Vagina (tissue), 2 donors: ENCODE measurements at regions not wholly inside any gene's neighbourhood (a gene's known extent, or its start where the extent isn't known, plus 50 kb on each side); places are given as distances from the start of the nearest gene placed in this dataset.

Experiments
- DNase-seq, 2 donors: peaks; one replicate each; pipeline ENCODE4 v3.0.0-alpha.2; 2017; ENCODE audit errors: extremely low spot score in 2 of 2
- H3K27ac ChIP-seq: fragments of 200-600 bp; sonication (generic); one replicate; pipeline ENCODE4 v1.5.1; 2019
- H3K27me3 ChIP-seq: fragments of 200-600 bp; sonication (generic); one replicate; pipeline ENCODE4 v1.5.1; 2019
- H3K36me3 ChIP-seq, 2 donors: fragments of 200-600 bp; sonication (generic); one replicate each; pipeline ENCODE4 v1.5.1; 2017 to 2019
- H3K4me1 ChIP-seq: fragments of 200-600 bp; sonication (generic); one replicate; pipeline ENCODE4 v1.5.1; 2019
- H3K4me3 ChIP-seq, 2 donors: fragments of 200-600 bp; sonication (generic); 1 replicate in 1 of 2; 2 replicates in 1 of 2; pipeline ENCODE4 v1.5.1; 2016 to 2019
- H3K9me3 ChIP-seq: fragments of 200-600 bp; sonication (generic); one replicate; pipeline ENCODE4 v1.5.1; 2019
- CTCF ChIP-seq, 3 experiments: fragments of 450-650 bp in 2 of 3; fragments of 200-600 bp in 1 of 3; sonication (generic) in 1 of 3; IDR thresholded peaks; one replicate each; pipeline ENCODE4 v1.5.1; 2017 to 2019; ENCODE audit warnings: antibody characterized with exemption in 3 of 3, mild to moderate bottlenecking in 2 of 3, moderate library complexity in 2 of 3
- POLR2A ChIP-seq, 2 donors: fragments of 450-650 bp; IDR thresholded peaks; one replicate each; pipeline ENCODE4 v1.6.1; 2017; ENCODE audit warnings: antibody characterized with exemption in 2 of 2, mild to moderate bottlenecking in 2 of 2, moderate library complexity in 2 of 2
- POLR2AphosphoS5 ChIP-seq, 2 donors: sonication (generic); formaldehyde crosslinking; IDR thresholded peaks; one replicate each; pipeline ENCODE4 v1.9.0; 2017; ENCODE audit warnings: antibody characterized with exemption in 2 of 2, mild to moderate bottlenecking in 2 of 2, low read depth in 1 of 2; ENCODE audit not compliant: insufficient read depth in 1 of 2
- intact Hi-C: fragments of 100-400 bp; cut with DNase I; formaldehyde crosslinking; loops from one replicate; pipeline ENCODE4 v1.15.1; 2023

- no peaks in the 10 kb centered on the region for H3K4me1 ChIP-seq
- intact Hi-C loops: no loop called here
- H3K9me3 ChIP-seq: no peaks in the 10 kb centered on the region
- H3K4me3 ChIP-seq: no peak overlapping the region
- H3K36me3 ChIP-seq: no peaks in the 10 kb centered on the region
- H3K27me3 ChIP-seq: no peaks in the 10 kb centered on the region
- no peak for TF ChIP-seq POLR2AphosphoS5 (IDR thresholded peaks at IDR 0.05; ENCODE audit: insufficient read depth in 1 of 2, low read depth in 1 of 2)
- no peak for TF ChIP-seq POLR2A (IDR thresholded peaks at IDR 0.05)
- no peak for TF ChIP-seq CTCF (IDR thresholded peaks at IDR 0.05)
- no peak for DNase-seq
- no peak overlapping the region for H3K27ac ChIP-seq
Measured at GRCh38 chr10:78267598-78267997, 233.9 kb downstream of the RPS24 start.

- Histone ChIP-seq H3K9me3 (no peaks in the 10 kb centered on the region), H3K36me3 (no peaks in the 10 kb centered on the region), H3K4me1 (no peaks in the 10 kb centered on the region), H3K27me3 (no peaks in the 10 kb centered on the region), H3K27ac (no peak overlapping the region), H3K4me3 (no peak overlapping the region)
- intact Hi-C loops: no loop called here
- TF ChIP-seq POLR2A (IDR thresholded peaks at IDR 0.05): no peak
- TF ChIP-seq CTCF (IDR thresholded peaks at IDR 0.05): no peak
- no peak for TF ChIP-seq POLR2AphosphoS5 (IDR thresholded peaks at IDR 0.05; ENCODE audit: insufficient read depth in 1 of 2, low read depth in 1 of 2)
- DNase-seq: no peak
Measured at GRCh38 chr10:78269060-78269459, 235.4 kb downstream of the RPS24 start.

- H3K36me3 ChIP-seq: no peaks in the 10 kb centered on the region
- no peaks in the 10 kb centered on the region for H3K4me1 ChIP-seq
- H3K27me3 ChIP-seq: no peaks in the 10 kb centered on the region
- TF ChIP-seq CTCF (IDR thresholded peaks at IDR 0.05) (no peak), POLR2AphosphoS5 (IDR thresholded peaks at IDR 0.05; ENCODE audit: insufficient read depth in 1 of 2, low read depth in 1 of 2) (no peak)
- DNase-seq: no peak
- intact Hi-C loops: no loop called here
- H3K4me3 ChIP-seq: no peak overlapping the region
- no peak overlapping the region for H3K27ac ChIP-seq
- no peaks in the 10 kb centered on the region for H3K9me3 ChIP-seq
Measured at GRCh38 chr10:78272329-78272728, 238.7 kb downstream of the RPS24 start.

- no peak for TF ChIP-seq POLR2A (IDR thresholded peaks at IDR 0.05)
- TF ChIP-seq POLR2AphosphoS5 (IDR thresholded peaks at IDR 0.05; ENCODE audit: insufficient read depth in 1 of 2, low read depth in 1 of 2): no peak
- TF ChIP-seq CTCF (IDR thresholded peaks at IDR 0.05): no peak
- intact Hi-C loops: no loop called here
- Histone ChIP-seq H3K36me3 (no peaks in the 10 kb centered on the region), H3K27ac (no peak overlapping the region), H3K4me3 (no peak overlapping the region), H3K4me1 (peaks cover 6% of the 10 kb centered on the region), H3K9me3 (no peaks in the 10 kb centered on the region), H3K27me3 (no peaks in the 10 kb centered on the region)
- DNase-seq: no peak
Measured at GRCh38 chr10:78274491-78274890, 240.8 kb downstream of the RPS24 start.

GRCh38 chr10:78276139-78276538, 242.5 kb downstream of the RPS24 start:
- intact Hi-C loops: no loop called here
- Histone ChIP-seq H3K27me3 (no peaks in the 10 kb centered on the region), H3K36me3 (no peaks in the 10 kb centered on the region), H3K4me1 (peaks cover 6% of the 10 kb centered on the region), H3K4me3 (no peak overlapping the region), H3K9me3 (no peaks in the 10 kb centered on the region), H3K27ac (no peak overlapping the region)
- DNase-seq: no peak
- TF ChIP-seq CTCF (IDR thresholded peaks at IDR 0.05) (no peak), POLR2A (IDR thresholded peaks at IDR 0.05) (no peak), POLR2AphosphoS5 (IDR thresholded peaks at IDR 0.05; ENCODE audit: insufficient read depth in 1 of 2, low read depth in 1 of 2) (no peak)
